ENCODE measurements at regions not wholly inside any gene's neighbourhood (a gene's known extent, or its start where the extent isn't known, plus 50 kb on each side); places are given as distances from the start of the nearest gene placed in this dataset.

DNA sequence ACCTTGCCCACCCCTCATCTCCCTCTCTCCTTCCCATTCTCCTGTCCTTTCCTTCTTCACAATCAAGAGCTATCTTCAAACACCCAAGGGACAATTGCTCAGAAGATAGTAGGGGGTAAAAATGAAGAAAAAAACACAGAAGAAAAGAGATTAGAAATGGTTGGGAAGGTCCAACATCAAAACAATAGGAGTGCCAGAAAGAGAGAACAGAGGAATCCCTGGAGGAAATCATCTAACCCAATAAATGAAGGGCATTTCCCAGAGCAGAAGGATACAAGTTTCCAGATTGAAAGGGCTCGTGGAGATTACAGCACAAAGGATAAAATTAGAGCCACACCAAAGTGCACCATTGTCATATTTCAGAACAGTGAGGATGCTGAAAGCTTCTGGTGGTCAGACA lies 145.6 kb downstream of the OAT start:
- no peak overlapping the region for H2AK5ac ChIP-seq (ENCODE audit: low read length)
- WGBS (ENCODE audit: extremely low coverage, insufficient coverage, insufficient read length) = no CpG with 5 or more reads among the region's 1 CpG
- no peaks in the 10 kb centered on the region for H3K36me3 ChIP-seq (ENCODE audit: control insufficient read depth in 1 of 2, insufficient read depth in 2 of 2, low read length in 2 of 2)
- no peak overlapping the region for H3K18ac ChIP-seq (ENCODE audit: low read length)
- H3K4me2 ChIP-seq (ENCODE audit: low read length) = no peak overlapping the region
- H3K4me3 ChIP-seq (ENCODE audit: low read depth, low read length) = no peak overlapping the region
- no peak overlapping the region for H2BK120ac ChIP-seq (ENCODE audit: insufficient read depth, low read length, poor library complexity)
- H2BK12ac ChIP-seq (ENCODE audit: low read length) = no peak overlapping the region
- peaks cover 16% of the 10 kb centered on the region for H3K9me3 ChIP-seq (ENCODE audit: insufficient read depth, low read depth, low read length)
- H4K8ac ChIP-seq (ENCODE audit: low read depth, low read length) = no peak overlapping the region
- H2AFZ ChIP-seq (ENCODE audit: insufficient read depth, low read length, poor library complexity) = no peak overlapping the region
- no peaks in the 10 kb centered on the region for H3K4me1 ChIP-seq (ENCODE audit: control insufficient read depth in 1 of 2, insufficient read depth in 2 of 2, low read length in 2 of 2)
- DNase-seq = no peak
- no peak overlapping the region for H3K9ac ChIP-seq (ENCODE audit: low read length)
- no peak overlapping the region for H4K12ac ChIP-seq (ENCODE audit: low read depth, low read length)
- no peak overlapping the region for H3K23ac ChIP-seq (ENCODE audit: low read length)
- no peak overlapping the region for H3K14ac ChIP-seq (ENCODE audit: low read length)
- H4K91ac ChIP-seq (ENCODE audit: low read depth, low read length) = no peak overlapping the region
- H3K79me2 ChIP-seq (ENCODE audit: control insufficient read depth, insufficient read depth, low read length, poor library complexity) = no peaks in the 10 kb centered on the region
- no peak overlapping the region for H3K27ac ChIP-seq (ENCODE audit: low read depth, low read length)
- no peak overlapping the region for H3K4ac ChIP-seq (ENCODE audit: low read depth, low read length)
- no peaks in the 10 kb centered on the region for H3K79me1 ChIP-seq (ENCODE audit: low read length)
- H3K27me3 ChIP-seq (ENCODE audit: insufficient read depth, low read length) = no peaks in the 10 kb centered on the region
- H2BK5ac ChIP-seq (ENCODE audit: low read depth, low read length, poor library complexity) = no peak overlapping the region

- Histone ChIP-seq H2BK5ac (ENCODE audit: low read depth, low read length, poor library complexity) (no peak overlapping the region), H2AFZ (ENCODE audit: insufficient read depth, low read length, poor library complexity) (no peak overlapping the region), H3K4ac (ENCODE audit: low read depth, low read length) (no peak overlapping the region), H2BK120ac (ENCODE audit: insufficient read depth, low read length, poor library complexity) (no peak overlapping the region), H2AK5ac (ENCODE audit: low read length) (no peak overlapping the region), H3K36me3 (ENCODE audit: control insufficient read depth in 1 of 2, insufficient read depth in 2 of 2, low read length in 2 of 2) (no peaks in the 10 kb centered on the region), H2BK12ac (ENCODE audit: low read length) (no peak overlapping the region), H3K27me3 (ENCODE audit: insufficient read depth, low read length) (no peaks in the 10 kb centered on the region), H3K4me1 (ENCODE audit: control insufficient read depth in 1 of 2, insufficient read depth in 2 of 2, low read length in 2 of 2) (no peaks in the 10 kb centered on the region), H4K91ac (ENCODE audit: low read depth, low read length) (no peak overlapping the region), H3K79me2 (ENCODE audit: control insufficient read depth, insufficient read depth, low read length, poor library complexity) (no peaks in the 10 kb centered on the region), H3K79me1 (ENCODE audit: low read length) (no peaks in the 10 kb centered on the region), H3K4me3 (ENCODE audit: low read depth, low read length) (no peak overlapping the region), H4K12ac (ENCODE audit: low read depth, low read length) (no peak overlapping the region), H3K4me2 (ENCODE audit: low read length) (no peak overlapping the region), H3K9me3 (ENCODE audit: insufficient read depth, low read depth, low read length) (peaks cover 19% of the 10 kb centered on the region), H3K23ac (ENCODE audit: low read length) (no peak overlapping the region), H3K9ac (ENCODE audit: low read length) (no peak overlapping the region), H3K18ac (ENCODE audit: low read length) (no peak overlapping the region), H3K14ac (ENCODE audit: low read length) (no peak overlapping the region), H3K27ac (ENCODE audit: low read depth, low read length) (no peak overlapping the region), H4K8ac (ENCODE audit: low read depth, low read length) (no peak overlapping the region)
- DNase-seq = no peak
- no CpG with 5 or more reads among the region's 4 CpGs for WGBS (ENCODE audit: extremely low coverage, insufficient coverage, insufficient read length)
Observed at GRCh38 chr10:124271676-124272075, 147.0 kb downstream of the OAT start.

DNA sequence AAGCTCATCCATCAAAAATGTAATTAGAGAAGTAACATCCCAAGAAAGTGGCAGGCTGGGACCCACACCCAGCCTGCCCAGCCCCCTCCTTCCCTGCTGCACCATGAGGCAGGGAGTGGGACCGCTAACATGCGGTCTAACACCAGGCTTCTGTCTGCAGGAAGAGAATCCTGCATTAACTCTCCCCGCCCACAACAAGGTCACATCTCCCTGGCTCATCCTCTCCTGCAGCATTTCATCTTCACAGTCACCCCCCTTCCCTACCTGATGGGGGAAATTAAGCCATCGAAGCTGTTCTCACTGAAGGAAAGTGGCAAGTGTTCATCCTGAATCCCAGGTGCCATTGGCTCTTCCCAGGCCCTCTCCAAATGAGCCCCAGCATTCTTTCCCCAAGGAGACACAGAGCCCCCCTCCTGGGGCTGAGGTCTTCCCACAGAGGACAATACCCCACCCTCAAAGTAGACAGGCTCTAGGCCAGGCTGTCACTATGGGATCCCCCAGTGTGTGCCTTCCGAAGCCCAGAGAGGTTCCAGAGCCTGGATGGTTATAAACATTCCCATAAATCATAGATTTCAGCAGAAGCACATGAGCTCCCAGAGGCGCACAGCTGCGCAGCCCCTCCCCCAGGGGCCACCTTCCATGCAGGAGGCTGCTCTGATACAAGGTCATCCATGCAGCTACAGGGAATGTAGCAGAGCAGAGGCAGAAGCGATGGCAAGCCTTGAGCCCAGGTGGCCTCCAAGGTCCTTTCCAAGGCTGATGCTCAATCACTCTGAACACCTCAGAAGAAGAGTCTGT lies 148.0 kb downstream of the OAT start:
- Histone ChIP-seq H4K12ac (ENCODE audit: low read depth, low read length) (no peak overlapping the region), H3K9ac (ENCODE audit: low read length) (no peak overlapping the region), H2BK120ac (ENCODE audit: insufficient read depth, low read length, poor library complexity) (no peak overlapping the region), H2AK5ac (ENCODE audit: low read length) (no peak overlapping the region), H4K91ac (ENCODE audit: low read depth, low read length) (no peak overlapping the region), H3K4me3 (ENCODE audit: low read depth, low read length) (no peak overlapping the region), H3K4me2 (ENCODE audit: low read length) (no peak overlapping the region), H2BK5ac (ENCODE audit: low read depth, low read length, poor library complexity) (no peak overlapping the region), H3K27ac (ENCODE audit: low read depth, low read length) (no peak overlapping the region), H4K8ac (ENCODE audit: low read depth, low read length) (no peak overlapping the region), H3K18ac (ENCODE audit: low read length) (no peak overlapping the region), H3K4ac (ENCODE audit: low read depth, low read length) (no peak overlapping the region), H3K4me1 (ENCODE audit: control insufficient read depth in 1 of 2, insufficient read depth in 2 of 2, low read length in 2 of 2) (no peaks in the 10 kb centered on the region), H3K9me3 (ENCODE audit: insufficient read depth, low read depth, low read length) (peaks cover 20% of the 10 kb centered on the region), H3K14ac (ENCODE audit: low read length) (no peak overlapping the region), H2AFZ (ENCODE audit: insufficient read depth, low read length, poor library complexity) (no peak overlapping the region), H3K36me3 (ENCODE audit: control insufficient read depth in 1 of 2, insufficient read depth in 2 of 2, low read length in 2 of 2) (no peaks in the 10 kb centered on the region), H3K79me1 (ENCODE audit: low read length) (no peaks in the 10 kb centered on the region), H3K23ac (ENCODE audit: low read length) (no peak overlapping the region), H2BK12ac (ENCODE audit: low read length) (no peak overlapping the region), H3K27me3 (ENCODE audit: insufficient read depth, low read length) (no peaks in the 10 kb centered on the region), H3K79me2 (ENCODE audit: control insufficient read depth, insufficient read depth, low read length, poor library complexity) (no peaks in the 10 kb centered on the region)
- WGBS (ENCODE audit: extremely low coverage, insufficient coverage, insufficient read length) = no CpG with 5 or more reads among the region's 8 CpGs
- no peak for DNase-seq

DNA sequence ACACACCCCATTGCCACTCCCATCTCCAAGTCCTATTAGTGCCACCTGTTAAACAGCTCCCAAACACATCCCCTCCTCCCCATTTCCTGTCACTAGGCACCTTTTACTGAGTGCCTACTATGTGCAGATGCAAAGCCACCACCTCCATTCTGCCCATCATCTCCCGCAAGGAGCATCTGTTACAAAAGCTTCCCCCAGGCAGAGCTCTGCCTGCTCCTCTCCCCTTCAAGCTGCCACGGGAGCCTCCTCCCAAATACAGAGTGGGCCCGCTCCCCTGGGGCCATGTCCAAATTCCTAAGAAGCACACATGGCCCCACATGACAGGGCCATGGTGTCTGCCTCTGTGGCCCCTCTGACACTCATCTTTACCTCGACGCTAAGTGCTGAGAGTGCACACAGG lies 149.7 kb downstream of the OAT start:
- WGBS (ENCODE audit: extremely low coverage, insufficient coverage, insufficient read length) = no CpG with 5 or more reads among the region's 5 CpGs
- no peak overlapping the region for H4K8ac ChIP-seq (ENCODE audit: low read depth, low read length)
- no peak overlapping the region for H3K23ac ChIP-seq (ENCODE audit: low read length)
- no peak overlapping the region for H3K27ac ChIP-seq (ENCODE audit: low read depth, low read length)
- no peak overlapping the region for H2BK12ac ChIP-seq (ENCODE audit: low read length)
- no peak overlapping the region for H2BK5ac ChIP-seq (ENCODE audit: low read depth, low read length, poor library complexity)
- no peak overlapping the region for H4K12ac ChIP-seq (ENCODE audit: low read depth, low read length)
- H3K4me2 ChIP-seq (ENCODE audit: low read length) = no peak overlapping the region
- no peak overlapping the region for H2AK5ac ChIP-seq (ENCODE audit: low read length)
- H3K18ac ChIP-seq (ENCODE audit: low read length) = no peak overlapping the region
- H3K14ac ChIP-seq (ENCODE audit: low read length) = no peak overlapping the region
- H3K79me2 ChIP-seq (ENCODE audit: control insufficient read depth, insufficient read depth, low read length, poor library complexity) = no peaks in the 10 kb centered on the region
- H3K4me1 ChIP-seq (ENCODE audit: control insufficient read depth in 1 of 2, insufficient read depth in 2 of 2, low read length in 2 of 2) = no peaks in the 10 kb centered on the region
- H2BK120ac ChIP-seq (ENCODE audit: insufficient read depth, low read length, poor library complexity) = no peak overlapping the region
- H3K9me3 ChIP-seq (ENCODE audit: insufficient read depth, low read depth, low read length) = peaks cover 22% of the 10 kb centered on the region
- H3K4ac ChIP-seq (ENCODE audit: low read depth, low read length) = no peak overlapping the region
- no peak overlapping the region for H2AFZ ChIP-seq (ENCODE audit: insufficient read depth, low read length, poor library complexity)
- no peak for DNase-seq
- no peak overlapping the region for H4K91ac ChIP-seq (ENCODE audit: low read depth, low read length)
- H3K79me1 ChIP-seq (ENCODE audit: low read length) = no peaks in the 10 kb centered on the region
- no peak overlapping the region for H3K9ac ChIP-seq (ENCODE audit: low read length)
- no peak overlapping the region for H3K4me3 ChIP-seq (ENCODE audit: low read depth, low read length)
- no peaks in the 10 kb centered on the region for H3K36me3 ChIP-seq (ENCODE audit: control insufficient read depth in 1 of 2, insufficient read depth in 2 of 2, low read length in 2 of 2)
- no peaks in the 10 kb centered on the region for H3K27me3 ChIP-seq (ENCODE audit: insufficient read depth, low read length)
